ENCODE measurements at regions not wholly inside any gene's neighbourhood (a gene's known extent, or its start where the extent isn't known, plus 50 kb on each side); places are given as distances from the start of the nearest gene placed in this dataset.

DNA sequence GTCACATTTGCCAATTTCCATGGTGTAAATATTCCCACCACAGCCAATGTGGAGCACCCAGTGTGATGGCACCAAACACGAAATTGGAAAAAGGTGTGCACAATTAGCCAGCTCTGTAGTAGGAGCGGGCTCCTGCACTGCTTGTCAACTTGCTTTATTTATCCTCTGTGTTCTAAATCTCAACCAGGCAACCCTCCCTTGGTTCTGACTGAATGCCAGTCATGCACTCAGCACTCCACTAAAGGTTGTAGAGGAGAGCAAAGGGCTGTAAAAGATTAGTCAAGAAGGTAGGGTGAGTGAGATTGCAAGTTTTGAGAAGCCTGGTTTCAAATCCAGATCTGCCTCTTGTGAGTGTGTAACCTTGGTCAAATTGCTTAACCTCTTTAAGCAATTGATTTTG, 71.5 kb upstream of the EGR2 start:
- no peak for TF ChIP-seq POLR2A (IDR thresholded peaks at IDR 0.05; ENCODE audit: borderline replicate concordance, extremely low read depth, insufficient read depth, insufficient read length)
- TF ChIP-seq POLR2AphosphoS5 (IDR thresholded peaks at IDR 0.05; ENCODE audit: low read depth, low read length) = no peak
- TF ChIP-seq JUND (IDR thresholded peaks at IDR 0.05) = no peak
- TF ChIP-seq, protein P1, sequence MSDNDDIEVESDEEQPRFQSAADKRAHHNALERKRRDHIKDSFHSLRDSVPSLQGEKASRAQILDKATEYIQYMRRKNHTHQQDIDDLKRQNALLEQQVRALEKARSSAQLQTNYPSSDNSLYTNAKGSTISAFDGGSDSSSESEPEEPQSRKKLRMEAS (IDR thresholded peaks at IDR 0.05) = no peak
- TF ChIP-seq, protein P2, sequence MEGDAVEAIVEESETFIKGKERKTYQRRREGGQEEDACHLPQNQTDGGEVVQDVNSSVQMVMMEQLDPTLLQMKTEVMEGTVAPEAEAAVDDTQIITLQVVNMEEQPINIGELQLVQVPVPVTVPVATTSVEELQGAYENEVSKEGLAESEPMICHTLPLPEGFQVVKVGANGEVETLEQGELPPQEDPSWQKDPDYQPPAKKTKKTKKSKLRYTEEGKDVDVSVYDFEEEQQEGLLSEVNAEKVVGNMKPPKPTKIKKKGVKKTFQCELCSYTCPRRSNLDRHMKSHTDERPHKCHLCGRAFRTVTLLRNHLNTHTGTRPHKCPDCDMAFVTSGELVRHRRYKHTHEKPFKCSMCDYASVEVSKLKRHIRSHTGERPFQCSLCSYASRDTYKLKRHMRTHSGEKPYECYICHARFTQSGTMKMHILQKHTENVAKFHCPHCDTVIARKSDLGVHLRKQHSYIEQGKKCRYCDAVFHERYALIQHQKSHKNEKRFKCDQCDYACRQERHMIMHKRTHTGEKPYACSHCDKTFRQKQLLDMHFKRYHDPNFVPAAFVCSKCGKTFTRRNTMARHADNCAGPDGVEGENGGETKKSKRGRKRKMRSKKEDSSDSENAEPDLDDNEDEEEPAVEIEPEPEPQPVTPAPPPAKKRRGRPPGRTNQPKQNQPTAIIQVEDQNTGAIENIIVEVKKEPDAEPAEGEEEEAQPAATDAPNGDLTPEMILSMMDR (IDR thresholded peaks at IDR 0.05 in 2 of 3, conservative IDR thresholded peaks at IDR 0.05 in 1 of 3; ENCODE audit: borderline replicate concordance in 1 of 3, insufficient read depth in 1 of 3, low read depth in 2 of 3, low read length in 2 of 3) = no peak
- no peak for TF ChIP-seq FOSL1 (IDR thresholded peaks at IDR 0.05; ENCODE audit: low read depth)
- no peak for TF ChIP-seq EZH2phosphoT487 (IDR thresholded peaks at IDR 0.05; ENCODE audit: borderline replicate concordance)
- no peak for TF ChIP-seq EZH2 (IDR thresholded peaks at IDR 0.05)
- no peak for TF ChIP-seq ZFX (IDR thresholded peaks at IDR 0.05)
- TF ChIP-seq CEBPB (IDR thresholded peaks at IDR 0.05; ENCODE audit: low read depth) = no peak

Measured in HCT116 (cell line).